ENCODE measurements at regions not wholly inside any gene's neighbourhood (a gene's known extent, or its start where the extent isn't known, plus 50 kb on each side); places are given as distances from the start of the nearest gene placed in this dataset.
"Not testable (repeated sequence)": the region's sequence is repeated elsewhere in the genome, so short reads cannot be mapped to it uniquely, and the experiment has no call there.

DNA sequence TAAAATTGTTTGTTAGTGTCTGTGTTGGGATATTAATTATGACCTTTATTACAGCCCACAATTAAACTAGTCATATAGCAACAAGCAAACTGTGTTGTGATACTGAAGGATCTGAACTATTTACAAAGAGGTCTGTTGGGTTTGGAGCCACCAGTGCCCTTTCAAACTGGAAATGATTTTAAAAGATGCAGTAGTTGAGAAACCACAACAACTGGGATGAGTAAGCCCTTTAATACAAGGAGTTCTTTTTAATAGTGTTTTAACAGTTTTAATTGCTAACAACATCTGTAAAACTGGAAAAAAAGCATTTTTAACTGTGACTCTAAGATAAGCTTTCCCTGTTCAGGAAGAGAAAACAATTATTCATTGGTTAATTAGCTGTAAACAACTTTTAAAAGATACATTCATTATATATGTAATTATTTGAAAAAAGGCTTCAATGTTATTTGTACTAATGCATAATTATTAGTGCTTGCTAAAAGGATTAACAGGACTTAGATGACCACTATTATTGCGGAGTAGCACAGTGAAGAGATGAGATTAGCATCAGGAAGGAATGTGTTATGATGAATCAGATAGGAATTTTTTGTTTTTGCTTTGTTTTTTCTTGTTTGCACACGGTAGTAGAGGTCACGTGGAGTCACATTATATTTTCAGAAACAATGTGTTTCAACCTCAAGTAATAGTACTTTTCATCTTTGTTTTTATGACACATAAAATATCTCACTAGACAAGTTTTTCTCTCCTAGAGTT lies 392.7 kb upstream of the FANCL start:
- DNase-seq (ENCODE audit: low read depth in 2 of 2): no peak

- DNase-seq (ENCODE audit: low read depth in 2 of 2): no peak
Measured at GRCh38 chr2:58631986-58632385, 390.9 kb upstream of the FANCL start.

DNA sequence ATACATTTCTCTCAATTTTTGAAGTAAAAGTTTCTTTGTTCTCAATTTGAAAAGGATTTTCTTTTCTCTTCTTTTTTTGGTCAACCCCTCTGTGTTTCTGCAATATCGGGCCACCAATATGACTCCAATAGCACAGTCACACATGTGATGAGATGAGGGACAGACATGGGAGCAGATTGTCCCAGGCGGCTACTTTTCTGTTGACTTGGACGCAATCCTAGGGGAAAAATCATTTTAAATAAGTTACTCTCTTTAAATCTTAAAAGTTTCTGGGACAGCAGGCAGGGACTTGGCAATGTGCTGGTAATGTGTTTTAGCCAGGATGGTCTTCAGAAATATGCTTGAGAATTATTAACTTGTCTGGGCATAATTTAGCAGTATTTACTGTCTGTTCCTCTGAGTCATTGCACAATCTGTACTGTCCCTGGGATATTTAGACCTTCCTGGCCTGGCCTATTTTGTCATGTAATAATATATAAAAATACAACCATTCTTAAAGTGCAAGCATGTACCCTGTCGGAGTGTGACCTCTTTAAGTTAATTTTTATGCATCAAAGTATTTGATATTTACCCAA lies 388.5 kb upstream of the FANCL start:
- no peak for DNase-seq (ENCODE audit: low read depth in 2 of 2)

DNA sequence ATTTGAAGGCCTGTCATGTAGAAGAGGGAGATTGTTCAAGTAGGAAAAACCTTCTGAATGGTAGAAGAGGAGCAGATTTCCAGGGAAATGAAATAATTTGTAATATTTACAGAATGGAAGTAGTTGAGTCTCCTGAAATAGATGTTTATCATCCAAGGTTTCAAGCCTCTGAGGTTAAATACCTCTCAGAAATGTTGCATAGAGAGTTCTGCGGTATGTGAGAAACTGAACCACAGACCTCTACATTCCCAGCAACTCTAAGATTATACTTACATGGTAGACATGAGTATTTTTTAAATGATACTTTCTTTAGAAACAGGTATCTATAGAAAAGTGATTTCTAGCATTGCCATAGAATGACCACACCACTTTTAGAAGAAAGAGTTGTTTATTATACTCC lies 379.8 kb upstream of the FANCL start:
- no peak for DNase-seq (ENCODE audit: low read depth in 2 of 2)

DNA sequence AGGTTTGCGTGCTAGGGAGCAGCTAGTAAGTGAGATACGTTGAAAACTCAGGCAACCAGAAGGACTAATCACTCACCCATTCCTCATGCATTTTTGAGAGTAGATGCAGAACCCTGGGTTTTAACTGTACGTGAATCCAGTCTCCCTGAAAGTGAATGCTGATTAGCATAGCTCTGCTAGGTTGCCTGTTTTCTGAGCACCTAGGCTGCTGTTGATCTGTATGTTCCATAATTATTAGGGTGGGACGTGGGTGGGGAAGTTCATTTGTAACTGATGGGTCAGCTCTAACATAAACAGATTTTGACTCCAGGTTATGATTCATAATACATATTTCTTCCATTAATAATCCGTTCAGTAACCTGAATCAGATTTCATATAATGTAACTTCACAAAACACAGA lies 379.0 kb upstream of the FANCL start:
- DNase-seq (ENCODE audit: low read depth in 2 of 2): no peak

DNA sequence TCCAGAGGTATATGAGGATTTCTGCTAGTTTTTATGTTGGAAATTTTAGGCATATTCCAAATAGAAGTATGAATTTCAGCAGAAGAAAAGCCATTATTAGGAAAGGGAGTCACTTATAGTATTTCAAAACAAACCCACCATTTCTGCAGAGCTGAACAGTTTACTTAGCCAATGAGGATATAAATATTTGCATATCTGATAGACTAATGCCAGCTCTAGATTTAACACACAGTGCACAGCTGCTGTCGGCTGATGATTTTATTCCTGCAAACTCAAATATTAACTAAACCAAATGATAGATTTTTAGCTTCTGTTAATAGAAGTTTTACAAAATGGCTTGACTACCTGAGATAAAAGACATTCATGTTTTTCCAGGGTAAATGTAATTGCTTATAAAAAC lies 375.8 kb upstream of the FANCL start:
- no peak for DNase-seq (ENCODE audit: low read depth in 2 of 2)

GRCh38 chr2:58614219-58614618 lies 373.1 kb upstream of the FANCL start:
- no peak for DNase-seq (ENCODE audit: low read depth in 2 of 2)

- no peak for DNase-seq (ENCODE audit: low read depth in 2 of 2)
Measured at GRCh38 chr2:58612973-58613372, 371.8 kb upstream of the FANCL start.

DNA sequence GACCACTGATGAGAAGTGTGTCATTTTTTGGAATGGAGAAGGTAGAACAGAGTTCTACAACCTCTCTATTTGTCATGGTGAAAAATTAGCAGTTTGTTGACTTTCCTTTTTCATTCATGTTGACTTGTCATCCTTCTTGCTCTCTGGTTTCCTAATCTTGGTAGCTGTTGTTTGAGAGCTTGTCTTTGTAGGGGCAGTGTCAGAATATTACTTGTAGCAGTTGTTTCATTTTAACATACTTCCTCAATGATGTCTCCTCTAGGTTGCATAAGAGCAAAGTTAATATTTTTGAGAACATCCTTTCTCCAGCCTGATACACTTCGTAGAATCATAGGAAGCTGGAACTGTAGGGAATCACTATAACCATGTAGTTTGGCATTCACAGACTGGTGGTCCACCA lies 368.2 kb upstream of the FANCL start:
- no peak for DNase-seq (ENCODE audit: low read depth in 2 of 2)

DNA sequence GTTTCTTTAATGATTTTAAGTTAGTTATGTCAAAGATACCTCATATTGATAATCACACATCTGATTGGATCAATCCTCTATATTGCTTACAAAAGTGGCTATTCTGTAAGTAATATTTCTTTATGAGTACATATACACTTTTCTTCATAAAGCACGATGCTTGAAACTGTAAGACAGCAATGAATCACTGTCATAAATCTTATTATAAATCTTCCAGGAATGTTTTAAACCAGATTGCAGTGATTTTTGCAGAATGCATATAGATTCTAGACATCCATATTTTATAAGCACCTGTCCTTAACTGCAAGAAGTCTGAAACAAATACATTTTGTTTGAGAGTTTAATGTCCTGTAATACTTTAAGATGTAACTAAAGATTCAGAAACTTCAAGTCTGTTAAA lies 367.0 kb upstream of the FANCL start:
- no peak for DNase-seq (ENCODE audit: low read depth in 2 of 2)

DNA sequence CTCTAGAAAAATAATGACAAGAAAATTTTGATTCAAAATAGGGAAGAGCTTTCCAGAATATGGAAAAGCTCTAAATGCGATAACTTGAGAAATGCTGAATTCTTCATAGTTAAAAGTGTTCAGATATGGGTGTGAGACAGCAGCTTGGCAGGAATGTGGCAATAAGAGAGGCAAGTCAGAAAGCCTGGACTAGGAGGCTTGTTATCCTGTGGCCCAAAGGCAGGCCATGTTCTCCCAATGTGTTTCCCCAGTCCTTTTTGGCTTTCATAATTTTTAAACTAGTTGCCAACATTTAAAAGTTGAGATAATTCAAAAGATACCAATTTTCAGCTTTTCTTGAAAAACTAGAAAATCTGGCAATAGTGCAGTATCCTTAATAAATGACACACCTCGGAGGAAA lies 366.3 kb upstream of the FANCL start:
- no peak for DNase-seq (ENCODE audit: low read depth in 2 of 2)

DNA sequence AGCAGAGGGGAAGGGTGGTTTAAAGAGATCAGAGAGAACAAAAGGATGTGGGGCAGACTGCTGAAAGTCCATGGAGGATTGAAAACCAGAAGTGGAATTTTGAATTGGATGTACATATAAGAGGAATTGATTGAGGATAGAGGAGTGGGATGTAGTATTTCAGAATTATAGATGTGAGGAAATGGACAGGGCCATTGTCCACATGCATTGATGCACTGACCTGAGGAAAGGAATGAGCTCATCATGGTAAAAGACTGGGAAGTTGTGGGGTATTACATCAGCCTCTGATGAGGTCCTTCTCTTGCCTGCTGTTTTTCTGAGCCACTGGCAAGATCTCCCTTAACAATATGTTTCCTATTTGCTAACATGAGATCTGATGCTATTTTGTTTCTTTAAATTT lies 365.7 kb upstream of the FANCL start:
- DNase-seq (ENCODE audit: low read depth in 2 of 2): no peak

DNA sequence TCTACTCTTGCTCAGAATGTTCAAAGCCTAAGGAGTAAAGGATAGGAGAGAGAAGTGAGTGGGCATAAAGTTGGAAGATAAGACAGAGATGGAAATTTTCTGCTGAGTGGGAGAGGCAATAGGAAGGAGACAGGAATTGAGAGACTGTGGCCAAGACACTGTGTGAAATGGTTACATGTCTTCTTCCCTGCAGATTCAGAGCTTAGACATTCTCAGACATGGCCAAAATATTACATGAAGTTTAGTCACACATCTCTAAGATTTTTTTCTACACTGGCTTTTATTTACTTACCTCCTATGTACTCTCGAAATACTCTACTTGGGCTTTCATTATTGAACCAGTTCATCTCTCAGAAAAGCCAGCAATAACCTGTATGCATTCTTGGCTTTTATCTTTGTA lies 363.0 kb upstream of the FANCL start:
- DNase-seq (ENCODE audit: low read depth in 2 of 2): no peak

DNA sequence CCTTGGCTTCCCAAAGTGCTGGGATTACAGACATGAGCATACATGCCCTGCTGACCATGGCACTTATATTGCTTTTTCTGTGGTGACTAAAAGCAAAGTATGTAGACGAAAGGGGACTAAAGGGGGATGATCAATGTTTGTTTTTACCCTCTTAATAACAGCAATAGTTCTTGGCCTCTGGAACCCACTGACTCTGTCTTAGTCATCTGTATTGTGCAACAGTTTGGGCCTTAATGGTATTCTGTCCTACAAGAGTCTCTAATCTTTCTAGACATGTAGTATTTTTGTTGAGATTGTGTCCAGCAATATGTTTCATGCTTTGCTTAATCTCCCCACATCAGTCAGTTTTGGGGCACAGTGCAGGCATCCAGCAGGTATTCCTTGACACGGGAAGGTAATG lies 359.9 kb upstream of the FANCL start:
- DNase-seq (ENCODE audit: low read depth in 2 of 2): no peak

- no peak for DNase-seq (ENCODE audit: low read depth in 2 of 2)
Measured at GRCh38 chr2:58598171-58598570, 357.0 kb upstream of the FANCL start.

GRCh38 chr2:58595714-58596113 lies 354.6 kb upstream of the FANCL start:
- no peak for DNase-seq (ENCODE audit: low read depth in 2 of 2)

GRCh38 chr2:58594762-58595161 lies 353.6 kb upstream of the FANCL start:
- DNase-seq (ENCODE audit: low read depth in 2 of 2): no peak

DNA sequence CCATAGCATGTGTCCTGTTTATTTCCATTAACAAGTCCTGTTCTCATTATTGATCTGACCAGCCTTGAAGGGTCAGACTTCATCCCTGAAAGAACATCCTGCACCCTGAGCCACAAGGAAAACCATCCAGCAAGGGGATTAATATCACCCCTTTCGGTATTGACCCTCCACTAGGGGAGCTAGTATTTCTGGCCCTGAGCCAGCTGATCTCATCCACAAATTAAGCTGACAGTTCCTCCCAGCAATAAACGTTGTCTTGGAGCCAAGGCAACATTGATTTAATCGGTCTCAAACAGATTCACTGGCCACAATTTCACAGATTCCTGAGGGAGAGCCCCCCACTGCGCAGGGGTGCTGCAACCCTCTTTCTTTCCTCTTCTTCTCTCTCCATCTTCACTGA lies 353.1 kb upstream of the FANCL start:
- no peak for DNase-seq (ENCODE audit: low read depth in 2 of 2)

DNA sequence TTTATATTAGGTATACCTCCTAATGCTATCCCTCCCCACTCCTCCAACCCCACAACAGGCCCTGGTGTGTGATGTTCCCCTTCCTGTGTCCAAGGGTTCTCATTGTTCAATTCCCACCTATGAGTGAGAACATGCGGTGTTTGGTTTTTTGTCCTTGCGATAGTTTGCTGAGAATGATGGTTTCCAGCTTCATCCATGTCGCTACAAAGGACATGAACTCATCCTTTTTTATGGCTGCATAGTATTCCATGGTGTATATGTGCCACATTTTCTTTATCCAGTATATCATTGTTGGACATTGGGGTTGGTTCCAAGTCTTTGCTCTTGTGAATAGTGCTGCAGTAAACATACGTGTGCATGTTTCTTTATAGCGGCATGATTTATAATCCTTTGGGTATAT lies 345.1 kb upstream of the FANCL start:
- not testable (repeated sequence) for DNase-seq (ENCODE audit: low read depth in 2 of 2)

DNA sequence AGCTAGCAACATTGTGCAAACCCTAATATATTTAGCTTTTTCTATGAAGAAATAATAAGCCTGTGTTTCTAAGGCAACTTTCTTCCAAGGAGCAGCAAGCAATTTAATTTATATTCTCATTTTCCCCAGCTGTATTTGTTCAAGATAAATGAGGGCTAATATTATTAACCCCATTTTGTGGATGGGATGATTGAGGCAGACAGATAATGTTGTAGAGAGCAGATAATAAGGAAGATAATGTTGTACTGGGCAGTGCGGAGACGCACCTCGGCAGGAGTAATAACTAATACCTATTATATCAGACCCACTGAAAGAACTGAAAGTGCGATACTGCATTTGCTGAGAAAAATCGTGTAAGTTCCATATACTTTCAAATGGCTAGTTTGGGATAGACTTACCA lies 344.1 kb upstream of the FANCL start:
- no peak for DNase-seq (ENCODE audit: low read depth in 2 of 2)

GRCh38 chr2:58584606-58585118 lies 343.5 kb upstream of the FANCL start:
- no peak for DNase-seq (ENCODE audit: low read depth in 2 of 2)

GRCh38 chr2:58578276-58578675 lies 337.2 kb upstream of the FANCL start:
- DNase-seq (ENCODE audit: low read depth in 2 of 2): no peak

- DNase-seq (ENCODE audit: low read depth in 2 of 2): no peak
Measured at GRCh38 chr2:58574873-58575272, 333.7 kb upstream of the FANCL start.

GRCh38 chr2:58572731-58573130 lies 331.6 kb upstream of the FANCL start:
- no peak for DNase-seq (ENCODE audit: low read depth in 2 of 2)
